Activated CD8-positive, alpha-beta memory T cell treated with anti-CD3 and anti-CD28 coated beads for 36 hours (primary cell): ENCODE measurements at regions not wholly inside any gene's neighbourhood (a gene's known extent, or its start where the extent isn't known, plus 50 kb on each side); places are given as distances from the start of the nearest gene placed in this dataset.
"Not testable (repeated sequence)": the region's sequence is repeated elsewhere in the genome, so short reads cannot be mapped to it uniquely, and the experiment has no call there.

Experiments used
- CTCF ChIA-PET: fragments of 350-600 bp; sonication (Branson Sonifier 250); formaldehyde crosslinking; loops from one replicate; lab custom pipeline; 2021; ENCODE audit warnings: antibody characterized with exemption; lab: Charles Lee
- POLR2A ChIA-PET: fragments of 350-600 bp; sonication (Branson Sonifier 250); formaldehyde crosslinking; loops from one replicate; lab custom pipeline; 2021; ENCODE audit warnings: antibody characterized with exemption; lab: Charles Lee

- ChIA-PET POLR2A (no interaction called here), CTCF (interaction anchor here (0.7 kb wide), 1 partner anchor 31 kb away, joined by 5 read pairs; no protein-coding TSS in a partner anchor)
Measured at GRCh38 chr15:62357431-62357830, 192.3 kb upstream of the C2CD4B start.

- CTCF ChIA-PET: no interaction called here
- POLR2A ChIA-PET: no interaction called here
Measured at GRCh38 chr15:62359416-62359815, 194.3 kb upstream of the C2CD4B start.

- POLR2A ChIA-PET: no interaction called here
- CTCF ChIA-PET: no interaction called here
Measured at GRCh38 chr15:62360332-62361097, 195.4 kb upstream of the C2CD4B start.

- POLR2A ChIA-PET: no interaction called here
- CTCF ChIA-PET: no interaction called here
Measured at GRCh38 chr15:62362144-62362543, 197.1 kb upstream of the C2CD4B start.

- ChIA-PET CTCF (no interaction called here), POLR2A (interaction anchor here (0.7 kb wide), 1 partner anchor 222 kb away, joined by 5 read pairs; no protein-coding TSS in a partner anchor)
Measured at GRCh38 chr15:62362608-62363007, 197.5 kb upstream of the C2CD4B start.

- ChIA-PET POLR2A (no interaction called here), CTCF (no interaction called here)
Measured at GRCh38 chr15:62363913-62364312, 198.8 kb upstream of the C2CD4B start.

GRCh38 chr15:62365795-62366442 lies 200.8 kb upstream of the C2CD4B start:
- POLR2A ChIA-PET: no interaction called here
- CTCF ChIA-PET: no interaction called here

- POLR2A ChIA-PET: no interaction called here
- CTCF ChIA-PET: no interaction called here
Measured at GRCh38 chr15:62369454-62369853, 204.4 kb upstream of the C2CD4B start.

- CTCF ChIA-PET, POLR2A ChIA-PET: not testable (repeated sequence)
Measured at GRCh38 chr15:62371683-62372082, 206.6 kb upstream of the C2CD4B start.

GRCh38 chr15:62377736-62378480 lies 212.8 kb upstream of the C2CD4B start:
- POLR2A ChIA-PET: no interaction called here
- CTCF ChIA-PET: no interaction called here

GRCh38 chr15:62378772-62379498 lies 213.8 kb upstream of the C2CD4B start:
- CTCF ChIA-PET: no interaction called here
- POLR2A ChIA-PET: no interaction called here

- ChIA-PET POLR2A (no interaction called here), CTCF (no interaction called here)
Measured at GRCh38 chr15:62380011-62380410, 214.9 kb upstream of the C2CD4B start.

GRCh38 chr15:62382046-62382445 lies 217.0 kb upstream of the C2CD4B start:
- CTCF ChIA-PET: no interaction called here
- POLR2A ChIA-PET: no interaction called here

GRCh38 chr15:62389885-62390790 lies 225.1 kb upstream of the C2CD4B start, which contains the start of gene TLN2:
TLN2 (plus strand) TSS chr15:62390550.
- POLR2A ChIA-PET: interaction anchor here (0.6 kb wide), 1 partner anchor 205 kb away, joined by 3 read pairs; no protein-coding TSS in a partner anchor
- CTCF ChIA-PET: no interaction called here

GRCh38 chr15:62390791-62391640 lies 225.9 kb upstream of the C2CD4B start:
- ChIA-PET CTCF (no interaction called here), POLR2A (interaction anchor here (0.6 kb wide), 1 partner anchor 204 kb away, joined by 3 read pairs; no protein-coding TSS in a partner anchor)

- CTCF ChIA-PET: no interaction called here
- POLR2A ChIA-PET: no interaction called here
Measured at GRCh38 chr15:62391641-62392262, 226.7 kb upstream of the C2CD4B start.

- ChIA-PET CTCF (no interaction called here), POLR2A (no interaction called here)
Measured at GRCh38 chr15:62392376-62392775, 227.3 kb upstream of the C2CD4B start.
